ENCODE measurements at regions not wholly inside any gene's neighbourhood (a gene's known extent, or its start where the extent isn't known, plus 50 kb on each side); places are given as distances from the start of the nearest gene placed in this dataset.
"Not testable (repeated sequence)": the region's sequence is repeated elsewhere in the genome, so short reads cannot be mapped to it uniquely, and the experiment has no call there.

DNA sequence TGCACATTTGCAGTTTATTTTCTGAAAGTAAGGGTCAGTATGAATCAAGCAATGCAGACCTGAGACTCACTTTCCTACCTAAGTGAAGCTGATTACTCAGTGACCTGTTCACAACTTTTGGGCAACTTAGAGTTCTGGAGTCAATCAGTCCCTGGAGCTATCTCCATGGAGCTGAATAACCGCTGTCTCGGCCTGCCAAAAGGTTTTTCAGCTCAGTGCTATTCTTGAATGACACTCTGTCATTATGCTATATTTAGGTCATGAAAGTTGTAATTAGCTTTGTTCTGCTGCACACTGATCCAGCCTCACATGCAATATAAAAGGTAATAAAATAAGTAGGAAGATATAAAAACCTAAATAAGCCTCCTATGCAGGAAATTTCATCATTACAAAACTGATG is 356.0 kb downstream of the BMP2 start:
- no peaks in the 10 kb centered on the region for H3K36me3 Mint-ChIP-seq

DNA sequence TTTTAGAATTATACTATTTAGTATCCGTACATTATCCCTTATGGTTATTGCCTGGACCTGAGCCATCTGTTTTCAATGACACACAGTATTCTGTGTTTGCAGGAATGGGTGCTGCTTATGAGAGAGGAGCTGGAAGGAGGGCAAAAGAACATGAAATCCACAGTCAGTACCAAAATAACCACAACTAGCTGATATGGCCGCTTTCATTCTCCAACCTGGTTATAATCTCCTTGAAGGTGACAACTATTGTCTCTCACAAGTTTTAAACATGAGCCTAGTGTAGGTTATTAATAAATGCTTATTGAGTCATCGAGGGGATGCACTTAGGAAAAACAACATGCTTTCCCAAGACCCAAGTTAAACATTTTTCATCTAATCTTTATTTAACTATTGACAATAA is 356.6 kb downstream of the BMP2 start:
- H3K27ac Mint-ChIP-seq, result no peak overlapping the region
- H3K4me3 Mint-ChIP-seq, result no peak overlapping the region
- no peaks in the 10 kb centered on the region for H3K4me1 Mint-ChIP-seq
- H3K27me3 Mint-ChIP-seq, result no peaks in the 10 kb centered on the region
- H3K36me3 Mint-ChIP-seq, result no peaks in the 10 kb centered on the region
- DNase-seq, result no peak
- peaks cover 3% of the 10 kb centered on the region for H3K9me3 Mint-ChIP-seq

More for the DNA sequence above, 356.0 kb downstream of the BMP2 start:
- Mint-ChIP-seq H3K4me3 (no peak overlapping the region), H3K27me3 (no peaks in the 10 kb centered on the region), H3K9me3 (peaks cover 3% of the 10 kb centered on the region), H3K4me1 (no peaks in the 10 kb centered on the region), H3K27ac (no peak overlapping the region)
- no peak for DNase-seq

DNA sequence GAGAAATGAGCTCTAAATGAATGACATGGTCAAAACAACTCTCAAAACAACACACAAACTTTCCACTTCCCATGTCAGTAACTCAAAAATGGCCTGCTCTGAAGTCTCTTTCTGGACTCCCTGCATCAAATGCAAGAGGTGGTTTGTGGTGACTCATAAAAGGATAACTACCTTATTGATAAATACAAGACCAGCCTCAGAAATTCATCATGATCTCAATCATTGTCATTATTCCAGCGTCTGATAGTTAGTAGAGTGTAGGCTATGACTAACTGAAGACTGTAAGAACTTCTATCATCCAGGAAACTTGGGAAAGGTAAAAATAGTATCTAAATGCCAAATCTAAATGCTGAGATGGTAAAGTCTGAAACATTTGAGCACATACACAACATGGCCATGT is 369.4 kb downstream of the BMP2 start:
- Mint-ChIP-seq H3K4me1 (no peaks in the 10 kb centered on the region), H3K36me3 (no peaks in the 10 kb centered on the region)

DNA sequence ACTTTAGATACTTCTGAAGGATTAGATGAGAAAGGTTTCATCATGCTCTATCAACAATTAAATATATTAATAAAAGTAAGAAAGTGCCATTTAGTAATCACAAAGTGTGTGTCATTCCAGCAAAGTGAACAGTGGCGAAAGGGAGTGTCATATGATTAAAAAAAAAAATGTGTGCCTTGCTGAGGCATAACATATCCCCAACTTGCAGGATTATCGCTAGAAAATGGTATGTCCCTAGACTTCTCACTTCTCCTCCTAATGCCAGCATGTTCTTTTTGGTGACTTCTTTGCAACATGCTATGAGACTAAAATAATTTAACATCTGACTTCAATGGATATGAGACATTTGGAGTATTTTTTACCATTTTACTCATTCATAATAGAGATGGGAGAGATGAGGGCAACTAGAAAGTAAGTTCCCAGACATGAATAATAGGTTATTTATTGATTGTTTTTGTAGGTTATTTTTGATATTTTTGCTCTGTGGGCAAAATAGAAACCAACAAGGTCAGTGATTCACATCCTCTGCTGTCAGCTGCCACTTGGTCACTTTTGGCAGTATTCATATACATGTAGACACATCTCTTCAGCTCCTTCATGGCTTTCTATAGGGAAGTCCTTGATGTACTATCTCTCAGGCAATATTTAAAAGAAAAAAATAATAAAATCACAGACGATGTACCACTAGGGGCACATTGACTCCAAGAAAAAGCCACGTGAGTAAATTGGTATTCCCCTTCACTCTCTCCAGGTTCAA is 370.1 kb downstream of the BMP2 start:
- no peaks in the 10 kb centered on the region for H3K36me3 Mint-ChIP-seq

More for the DNA sequence above, 369.4 kb downstream of the BMP2 start:
- H3K27me3 Mint-ChIP-seq, result no peaks in the 10 kb centered on the region
- no peak for DNase-seq
- H3K9me3 Mint-ChIP-seq, result peaks cover 5% of the 10 kb centered on the region
- no peak overlapping the region for H3K27ac Mint-ChIP-seq
- no peak overlapping the region for H3K4me3 Mint-ChIP-seq

DNA sequence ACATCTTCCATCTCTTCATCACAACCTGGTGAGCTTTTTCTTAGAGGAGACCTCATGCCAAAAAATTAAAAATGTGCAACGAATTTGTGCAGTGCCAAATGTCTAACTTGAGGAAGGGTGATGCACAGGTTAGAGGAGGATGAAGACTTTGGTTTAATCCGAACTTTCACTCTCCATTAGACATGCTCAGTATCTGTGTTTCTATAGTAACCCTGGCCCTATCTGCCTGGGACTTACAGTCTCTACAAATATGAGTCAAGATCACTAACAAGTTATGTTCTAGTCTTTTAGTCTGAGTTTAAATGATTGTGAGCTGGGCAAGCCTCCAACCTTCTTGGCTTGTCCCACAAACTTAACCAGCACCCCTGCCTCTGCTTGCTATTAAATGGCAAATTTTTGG is 377.0 kb downstream of the BMP2 start:
- DNase-seq, result no peak
- Mint-ChIP-seq H3K27me3 (no peaks in the 10 kb centered on the region), H3K36me3 (no peaks in the 10 kb centered on the region), H3K9me3 (peaks cover 2% of the 10 kb centered on the region), H3K4me1 (no peaks in the 10 kb centered on the region), H3K27ac (no peak overlapping the region), H3K4me3 (no peak overlapping the region)

More for the DNA sequence above, 370.1 kb downstream of the BMP2 start:
- Mint-ChIP-seq H3K4me3 (no peak overlapping the region), H3K27me3 (no peaks in the 10 kb centered on the region), H3K4me1 (no peaks in the 10 kb centered on the region), H3K27ac (no peak overlapping the region), H3K9me3 (peaks cover 5% of the 10 kb centered on the region)
- DNase-seq, result no peak

DNA sequence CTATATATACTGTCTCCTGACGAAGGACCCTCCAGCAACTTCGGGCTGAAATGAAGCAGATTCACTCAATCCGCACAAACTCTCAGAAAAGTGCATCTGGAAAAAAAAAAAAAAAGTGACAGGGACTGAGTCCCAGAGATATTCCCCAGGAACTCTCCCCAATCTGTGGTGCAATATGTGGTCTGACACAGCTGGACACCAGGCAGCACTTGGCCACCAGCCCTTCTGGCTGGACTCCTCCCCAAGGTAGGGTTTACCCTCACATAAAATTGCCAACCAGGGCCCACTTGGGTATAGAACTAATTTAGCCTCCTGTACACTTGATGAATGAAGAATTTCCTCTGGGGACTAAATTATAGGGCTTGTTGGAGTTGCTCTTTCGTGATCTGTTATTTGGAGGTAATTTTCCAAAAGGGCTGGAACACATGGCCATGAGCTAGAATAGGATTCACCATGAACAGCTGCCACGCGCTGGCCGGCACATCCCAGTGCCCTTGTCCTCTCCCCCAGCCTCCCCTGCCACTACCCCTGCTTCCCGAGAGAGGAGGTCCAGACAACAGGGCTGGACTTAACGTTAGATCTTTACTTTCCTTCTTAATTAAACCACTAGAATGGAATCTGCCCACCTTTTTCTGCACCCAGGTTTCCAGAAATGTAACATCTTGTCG is 379.2 kb downstream of the BMP2 start:
- H3K27me3 Mint-ChIP-seq, result no peaks in the 10 kb centered on the region
- H3K4me3 Mint-ChIP-seq, result no peak overlapping the region
- H3K27ac Mint-ChIP-seq, result no peak overlapping the region
- no peaks in the 10 kb centered on the region for H3K36me3 Mint-ChIP-seq
- no peaks in the 10 kb centered on the region for H3K9me3 Mint-ChIP-seq
- no peak for DNase-seq
- no peaks in the 10 kb centered on the region for H3K4me1 Mint-ChIP-seq

DNA sequence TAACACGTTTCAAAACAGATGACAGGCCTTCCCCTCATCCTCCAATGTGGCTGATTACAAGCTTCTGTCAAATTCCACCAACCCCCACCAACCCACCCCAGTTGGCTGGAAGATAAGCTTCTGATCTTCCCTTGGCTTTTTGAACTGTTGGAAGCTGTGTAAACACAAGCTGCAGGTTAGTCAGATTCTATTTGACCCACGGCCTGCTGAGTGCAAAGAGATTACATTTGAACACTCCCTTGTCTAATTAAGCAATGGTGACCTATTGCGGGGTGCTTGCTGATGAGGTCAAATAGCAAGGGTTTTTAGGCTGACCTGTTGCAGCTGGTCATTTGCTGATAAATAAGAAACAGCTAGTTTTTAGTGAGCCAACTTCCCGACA is 379.7 kb downstream of the BMP2 start:
- Mint-ChIP-seq H3K9me3 (no peaks in the 10 kb centered on the region), H3K27ac (no peak overlapping the region), H3K4me1 (no peaks in the 10 kb centered on the region), H3K27me3 (no peaks in the 10 kb centered on the region), H3K4me3 (no peak overlapping the region), H3K36me3 (no peaks in the 10 kb centered on the region)
- DNase-seq, result no peak

DNA sequence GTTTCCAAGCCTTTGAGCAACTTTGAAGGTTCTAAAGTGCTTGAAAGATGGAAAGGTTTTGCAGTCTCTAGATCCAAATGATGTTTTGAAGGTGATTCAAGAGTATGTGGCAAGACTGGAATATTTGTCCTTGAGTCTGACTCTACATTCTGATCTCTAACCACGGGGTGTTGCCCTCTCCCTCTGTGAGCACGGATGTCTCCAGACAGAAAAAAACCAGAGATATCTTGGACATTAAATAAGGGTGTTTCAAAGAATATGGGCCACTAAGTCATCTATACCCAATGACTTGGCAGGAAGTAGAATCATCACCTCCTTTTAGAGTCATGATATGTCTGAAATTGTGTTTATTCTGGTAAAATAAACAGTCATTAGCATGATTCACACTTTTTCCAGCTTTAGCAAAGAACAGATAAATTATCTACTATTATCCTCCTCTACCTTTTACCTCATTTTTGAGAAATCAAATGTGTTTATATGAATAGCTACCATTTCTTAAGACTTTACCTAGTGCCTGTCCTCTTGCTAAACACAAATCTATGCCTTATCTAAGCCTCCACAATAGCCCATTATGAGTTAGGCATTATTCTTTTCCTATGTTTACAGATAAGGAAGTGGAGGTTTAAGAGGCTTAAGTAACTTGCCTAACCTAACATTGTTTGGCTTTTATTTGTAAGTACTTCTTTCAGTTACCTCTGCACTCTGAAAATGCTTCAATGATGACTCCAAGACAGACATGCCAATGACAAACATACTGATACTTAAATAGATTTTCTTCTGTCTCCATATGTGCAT is 384.4 kb downstream of the BMP2 start:
- Mint-ChIP-seq H3K9me3 (peaks cover 1% of the 10 kb centered on the region), H3K4me1 (no peaks in the 10 kb centered on the region), H3K27ac (no peak overlapping the region), H3K36me3 (no peaks in the 10 kb centered on the region), H3K27me3 (no peaks in the 10 kb centered on the region), H3K4me3 (no peak overlapping the region)
- DNase-seq, result no peak

DNA sequence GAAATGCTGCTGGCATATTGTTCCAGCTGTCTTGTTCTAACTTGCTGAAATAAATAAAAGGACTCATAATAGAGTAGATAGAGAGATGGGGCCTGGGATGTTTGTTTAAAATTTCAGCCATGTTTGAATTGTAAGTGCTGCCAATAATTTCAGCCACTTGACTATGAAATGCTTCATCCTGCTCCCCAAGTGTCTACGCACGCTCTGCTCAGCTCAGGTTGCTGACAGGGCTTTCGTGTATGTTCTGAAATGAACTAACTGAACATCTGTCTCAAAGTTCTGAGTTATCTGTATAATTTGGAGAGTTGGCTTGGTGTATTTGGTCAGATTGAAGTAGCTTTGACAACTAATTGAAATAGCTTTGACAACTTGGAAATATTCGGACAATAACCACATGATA is 387.8 kb downstream of the BMP2 start:
- Mint-ChIP-seq H3K27me3 (no peaks in the 10 kb centered on the region), H3K4me1 (no peaks in the 10 kb centered on the region), H3K27ac (no peak overlapping the region), H3K36me3 (no peaks in the 10 kb centered on the region), H3K9me3 (peaks cover 1% of the 10 kb centered on the region), H3K4me3 (no peak overlapping the region)
- DNase-seq, result no peak

DNA sequence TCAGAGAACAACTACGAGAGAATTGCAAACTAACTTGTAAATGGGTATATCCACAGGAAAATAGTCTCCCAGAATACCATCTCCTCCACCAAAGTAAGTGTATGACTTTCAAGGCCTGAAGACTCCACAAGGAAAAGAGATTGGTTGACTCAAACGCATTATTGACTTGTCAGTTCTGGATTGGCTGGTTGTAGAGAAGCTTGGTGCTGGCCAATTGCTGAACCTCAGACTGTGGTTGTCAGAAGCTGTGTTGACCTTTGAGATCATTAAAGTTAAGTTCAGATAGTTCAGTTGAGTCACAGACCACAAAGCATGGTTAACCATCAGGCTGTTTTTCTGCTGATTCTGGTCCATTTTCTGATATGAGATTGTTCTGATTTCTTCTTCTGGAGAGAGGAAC is 388.3 kb downstream of the BMP2 start:
- Mint-ChIP-seq H3K36me3 (no peaks in the 10 kb centered on the region), H3K4me3 (no peak overlapping the region), H3K4me1 (no peaks in the 10 kb centered on the region), H3K27ac (no peak overlapping the region), H3K9me3 (peaks cover 1% of the 10 kb centered on the region), H3K27me3 (no peaks in the 10 kb centered on the region)
- no peak for DNase-seq

DNA sequence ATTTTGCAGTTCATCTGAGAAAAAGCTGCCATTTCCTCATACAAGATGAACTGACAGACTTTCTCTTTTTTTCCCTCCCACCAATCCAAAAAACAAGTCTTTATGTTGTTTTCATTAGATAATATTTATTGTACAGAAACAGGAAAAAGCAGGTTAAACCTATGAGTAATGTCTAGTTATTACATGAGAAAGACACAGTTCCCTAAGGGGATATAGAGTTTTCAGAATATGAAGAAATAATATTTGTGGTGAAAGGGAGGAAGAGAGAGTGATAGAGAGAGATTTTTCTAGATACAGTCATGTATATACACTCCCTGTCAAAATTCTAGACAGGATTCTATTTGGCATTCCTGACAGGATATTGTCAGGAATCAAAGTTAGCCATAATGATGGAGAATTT is 392.4 kb downstream of the BMP2 start:
- H3K27ac Mint-ChIP-seq, result no peak overlapping the region
- no peaks in the 10 kb centered on the region for H3K36me3 Mint-ChIP-seq
- no peak for DNase-seq
- H3K27me3 Mint-ChIP-seq, result no peaks in the 10 kb centered on the region
- no peak overlapping the region for H3K4me3 Mint-ChIP-seq
- H3K9me3 Mint-ChIP-seq, result peaks cover 7% of the 10 kb centered on the region
- H3K4me1 Mint-ChIP-seq, result no peaks in the 10 kb centered on the region

DNA sequence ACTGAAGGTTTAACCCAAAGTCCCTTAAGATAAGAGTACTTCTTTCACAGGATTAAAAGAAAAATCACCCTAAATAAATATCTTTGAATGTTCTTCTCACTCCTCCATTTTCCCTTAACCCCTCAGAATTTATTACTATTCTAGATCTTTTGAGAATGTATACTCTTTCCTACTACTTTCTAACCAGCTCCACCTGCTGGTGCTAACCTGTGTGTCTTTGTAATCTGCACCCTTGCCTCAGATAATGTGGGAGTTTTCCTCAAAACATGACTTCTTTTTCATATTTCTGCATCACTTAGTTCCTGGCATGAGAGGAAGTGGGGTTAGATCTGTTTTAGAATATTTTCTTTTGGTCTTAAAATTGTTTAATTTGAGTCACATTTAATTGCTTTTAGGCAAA is 394.2 kb downstream of the BMP2 start:
- Mint-ChIP-seq H3K36me3 (no peaks in the 10 kb centered on the region), H3K9me3 (peaks cover 8% of the 10 kb centered on the region), H3K27ac (no peak overlapping the region), H3K4me3 (no peak overlapping the region), H3K27me3 (no peaks in the 10 kb centered on the region), H3K4me1 (no peaks in the 10 kb centered on the region)
- no peak for DNase-seq

DNA sequence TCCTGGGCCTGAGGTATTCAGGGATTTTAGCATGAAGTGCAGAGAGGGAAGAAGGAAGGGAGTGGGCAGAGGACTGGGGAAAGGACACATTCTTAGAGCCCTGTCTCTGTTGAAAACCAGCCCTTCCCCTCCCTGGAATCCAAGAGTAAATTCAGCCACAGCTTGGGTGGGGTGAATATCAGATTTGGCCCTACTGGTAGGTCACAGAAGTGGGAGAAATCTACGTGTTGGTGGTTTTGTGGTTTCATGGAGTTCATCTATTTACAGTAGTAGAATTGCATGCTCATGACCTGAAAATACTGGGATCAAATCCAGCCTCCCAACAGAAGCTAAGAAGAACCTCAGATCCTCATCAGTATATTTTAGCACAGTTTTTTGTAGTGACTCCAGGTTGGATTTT is 404.4 kb downstream of the BMP2 start:
- H3K27ac Mint-ChIP-seq, result no peak overlapping the region
- no peak overlapping the region for H3K4me3 Mint-ChIP-seq
- DNase-seq, result no peak
- H3K4me1 Mint-ChIP-seq, result no peaks in the 10 kb centered on the region
- H3K36me3 Mint-ChIP-seq, result no peaks in the 10 kb centered on the region
- H3K9me3 Mint-ChIP-seq, result no peaks in the 10 kb centered on the region
- H3K27me3 Mint-ChIP-seq, result no peaks in the 10 kb centered on the region

DNA sequence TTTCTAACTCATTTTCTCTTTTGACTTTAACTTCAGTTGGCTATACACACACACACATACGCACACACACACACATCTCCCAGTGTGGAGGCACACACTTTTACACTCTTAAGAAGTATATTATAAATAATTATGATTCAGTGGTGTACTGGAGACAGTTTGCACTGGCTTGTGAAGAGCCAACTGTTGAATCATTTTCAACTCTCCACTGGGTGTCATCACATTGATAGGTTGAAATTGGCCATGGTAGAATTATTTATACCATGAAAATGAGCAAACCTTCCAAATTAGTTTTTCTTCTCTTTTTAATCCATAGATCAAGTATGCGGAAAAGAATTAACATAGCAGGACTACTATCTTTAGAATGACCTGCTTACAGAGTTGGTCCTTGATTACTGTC is 407.1 kb downstream of the BMP2 start:
- Mint-ChIP-seq H3K27ac (no peak overlapping the region), H3K4me3 (no peak overlapping the region), H3K4me1 (no peaks in the 10 kb centered on the region), H3K9me3 (peaks cover 3% of the 10 kb centered on the region), H3K36me3 (no peaks in the 10 kb centered on the region), H3K27me3 (no peaks in the 10 kb centered on the region)
- DNase-seq, result no peak

DNA sequence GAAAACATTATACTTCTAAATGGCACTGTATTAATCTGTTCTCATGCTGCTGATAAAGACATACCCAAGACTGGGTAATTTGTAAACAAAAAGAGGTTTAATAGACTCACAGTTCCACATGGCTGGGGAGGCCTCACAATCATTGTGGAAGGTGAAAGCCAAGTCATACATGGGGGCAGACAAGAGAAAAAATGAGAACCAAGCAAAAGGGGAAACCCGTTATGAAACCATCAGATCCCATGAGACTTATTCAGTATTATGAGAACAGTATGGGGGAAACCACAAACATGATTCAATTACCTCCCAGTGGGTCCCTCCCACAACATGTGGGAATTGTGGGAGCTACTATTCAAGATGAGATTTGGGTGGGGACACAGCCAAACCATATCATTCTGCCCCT is 408.3 kb downstream of the BMP2 start:
- H3K27ac Mint-ChIP-seq, H3K9me3 Mint-ChIP-seq, DNase-seq, H3K27me3 Mint-ChIP-seq, H3K4me3 Mint-ChIP-seq, H3K4me1 Mint-ChIP-seq, H3K36me3 Mint-ChIP-seq: not testable (repeated sequence)
